GM19395 (cell line): ENCODE measurements at regions not wholly inside any gene's neighbourhood (a gene's known extent, or its start where the extent isn't known, plus 50 kb on each side); places are given as distances from the start of the nearest gene placed in this dataset.

Experiments used
- ATAC-seq: cut with Tn5 transposase; IDR thresholded peaks from one replicate; pipeline ENCODE4 v1.9.1; 2021; ENCODE audit warnings: mild to moderate bottlenecking, moderate library complexity; ENCODE audit not compliant: unreplicated experiment

GRCh38 chr14:54301359-54301758 lies 95.4 kb upstream of the CDKN3 start:
- no peak for ATAC-seq

- no peak for ATAC-seq
These were observed 90.0 kb upstream of the CDKN3 start for GRCh38 chr14:54306806-54307205.

- ATAC-seq, result no peak
These were observed 87.2 kb upstream of the CDKN3 start for GRCh38 chr14:54309615-54310014.

DNA sequence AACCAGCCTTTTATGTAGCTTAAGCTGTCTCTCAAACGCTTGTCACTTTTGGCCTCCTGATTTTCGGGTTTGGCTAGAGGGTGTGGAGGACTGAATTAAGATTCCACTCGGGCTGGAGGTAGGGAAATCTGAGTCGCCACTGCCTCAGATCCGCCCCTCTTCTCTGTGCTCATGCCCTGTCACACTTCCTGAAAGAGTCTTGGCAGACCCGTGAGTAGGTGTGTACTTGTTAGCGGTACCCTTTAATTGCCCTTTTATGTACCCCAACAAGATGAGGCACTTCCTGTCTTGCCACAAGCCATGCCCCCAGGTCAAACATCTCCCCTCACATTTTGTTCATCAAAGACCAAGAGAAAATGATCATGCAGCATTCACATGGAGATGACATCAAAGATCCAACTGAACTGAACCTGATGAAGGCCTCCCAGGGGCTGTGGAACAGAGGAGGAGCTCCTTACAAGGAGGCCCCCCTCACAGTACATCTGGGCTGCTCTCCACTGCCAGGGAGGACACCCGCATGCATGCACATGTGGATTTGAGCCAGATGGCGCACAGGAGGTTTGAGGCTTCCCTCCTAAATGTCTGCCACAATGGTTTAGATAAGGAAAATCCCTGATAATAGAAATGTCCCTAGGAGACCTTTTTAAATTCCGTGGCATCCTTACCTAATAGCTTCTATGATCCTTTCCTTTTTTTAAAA lies 86.5 kb upstream of the CDKN3 start:
- ATAC-seq, result no peak

DNA sequence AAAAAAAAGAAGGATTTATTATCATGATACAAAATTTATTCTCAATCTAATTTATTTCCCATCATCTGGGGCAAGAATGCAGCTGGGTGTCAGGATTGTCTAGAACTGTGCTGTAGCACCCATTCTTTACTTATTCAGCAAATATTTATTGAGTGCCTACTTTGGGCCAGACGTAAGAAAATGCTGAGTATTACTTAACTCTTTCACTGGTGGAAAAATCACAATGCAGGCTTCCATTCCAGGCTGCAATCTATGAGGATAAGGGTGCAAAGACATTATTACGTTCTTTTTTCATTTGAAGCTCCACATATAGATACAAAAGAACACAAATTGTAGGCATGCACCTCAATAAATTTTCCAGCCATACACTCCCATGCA lies 86.0 kb upstream of the CDKN3 start:
- no peak for ATAC-seq

DNA sequence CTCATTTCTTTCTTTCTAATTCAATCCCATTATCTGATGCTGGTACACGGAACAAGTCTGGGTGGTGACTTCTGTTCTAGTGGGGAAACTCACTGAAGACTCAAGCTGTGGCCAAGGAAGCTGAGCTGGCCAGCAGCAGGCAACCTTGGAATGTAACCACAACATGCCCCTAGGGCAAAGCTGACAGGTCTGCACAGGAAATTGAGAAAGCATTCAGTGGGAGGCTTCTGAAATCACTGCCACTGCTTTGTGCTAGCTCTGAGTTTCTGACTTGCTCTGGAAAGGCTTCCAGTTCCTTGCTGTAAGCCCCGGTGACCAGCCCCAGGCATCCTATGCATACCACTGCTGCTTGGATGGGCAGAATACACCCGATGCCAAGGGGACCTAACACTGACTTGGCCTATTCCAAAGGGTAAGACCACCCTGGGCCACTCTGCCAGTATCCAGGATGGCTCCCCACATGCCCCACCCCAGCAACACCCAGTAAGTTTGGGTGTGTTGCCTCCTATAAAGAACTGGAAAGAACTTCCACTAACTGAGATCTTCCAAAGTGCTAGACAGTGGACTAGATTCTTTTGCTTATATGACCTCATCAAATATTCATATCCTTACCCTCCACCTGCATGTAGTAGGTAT lies 84.5 kb upstream of the CDKN3 start:
- no peak for ATAC-seq

DNA sequence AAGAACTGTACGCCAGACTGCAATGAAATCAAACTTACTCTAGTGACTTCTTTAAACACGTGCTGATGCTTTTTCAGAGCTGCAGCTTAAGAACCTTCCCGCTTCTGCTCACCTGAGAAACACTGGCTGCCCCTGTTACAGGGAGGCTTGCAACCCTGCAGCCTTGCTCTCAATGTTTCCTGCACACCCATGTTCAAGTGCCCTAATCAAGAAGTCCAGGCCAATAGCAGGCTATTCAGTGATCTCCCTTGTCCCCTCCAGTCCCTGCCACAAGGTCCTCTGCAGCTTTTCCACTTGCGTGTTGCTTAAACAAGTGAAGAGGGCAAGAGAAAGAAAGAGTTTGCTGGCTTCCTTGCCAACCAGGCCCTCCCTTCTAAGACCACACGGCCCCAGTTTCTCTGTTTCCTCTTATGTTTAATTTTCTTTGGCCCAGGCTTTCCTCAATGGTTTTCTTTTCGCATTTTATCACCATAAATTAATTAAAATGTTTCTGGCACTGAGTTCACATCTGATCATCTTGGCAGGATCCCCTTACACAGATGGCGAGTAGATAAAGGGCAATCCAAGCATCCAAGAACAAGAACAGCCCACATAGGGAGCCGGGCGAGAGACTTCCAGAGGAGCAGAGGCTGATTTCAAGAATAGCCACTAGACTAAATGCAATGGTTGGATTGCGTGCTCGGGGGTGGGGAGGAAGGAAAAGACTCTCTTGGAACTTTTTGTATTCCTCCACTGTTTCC lies 82.3 kb upstream of the CDKN3 start:
- no peak for ATAC-seq

DNA sequence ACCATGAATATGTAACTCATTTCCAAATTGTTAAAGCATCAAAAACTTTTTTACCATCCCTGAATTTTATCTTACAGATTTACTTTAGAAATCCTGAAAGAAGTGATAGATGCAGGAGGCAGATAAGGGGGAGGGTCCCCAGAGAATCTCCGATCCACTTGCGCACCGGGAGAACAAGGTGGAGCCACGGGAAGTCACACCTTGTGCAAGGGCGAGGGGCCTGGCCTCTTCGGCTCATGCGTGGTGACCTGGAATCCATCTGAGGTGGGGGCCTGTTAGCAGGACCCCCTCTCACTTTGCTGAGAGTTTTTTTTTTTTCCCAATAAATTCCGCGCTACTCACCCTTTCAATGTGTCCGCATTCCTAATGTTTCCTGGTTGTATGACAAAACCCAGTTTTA lies 80.2 kb upstream of the CDKN3 start:
- ATAC-seq, result no peak

DNA sequence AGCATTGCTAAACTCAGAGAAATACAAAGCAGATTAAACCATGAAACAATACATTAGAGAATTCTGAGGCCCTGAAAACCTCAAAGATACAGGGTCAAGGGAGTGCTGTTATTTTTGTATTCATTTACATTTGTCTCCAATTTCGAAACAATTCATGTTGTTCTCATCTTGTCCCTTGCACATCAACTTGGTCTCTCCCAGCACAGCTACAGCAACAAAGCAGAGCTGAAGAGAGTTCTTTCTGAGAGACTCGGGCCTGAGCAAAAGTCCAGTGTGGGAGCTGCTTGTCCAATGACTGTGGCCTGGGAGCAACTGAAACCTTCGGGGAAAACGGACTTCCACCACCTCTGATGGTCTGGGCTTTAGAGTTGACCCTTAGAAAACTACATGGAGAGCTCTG lies 79.4 kb upstream of the CDKN3 start:
- ATAC-seq, result no peak

DNA sequence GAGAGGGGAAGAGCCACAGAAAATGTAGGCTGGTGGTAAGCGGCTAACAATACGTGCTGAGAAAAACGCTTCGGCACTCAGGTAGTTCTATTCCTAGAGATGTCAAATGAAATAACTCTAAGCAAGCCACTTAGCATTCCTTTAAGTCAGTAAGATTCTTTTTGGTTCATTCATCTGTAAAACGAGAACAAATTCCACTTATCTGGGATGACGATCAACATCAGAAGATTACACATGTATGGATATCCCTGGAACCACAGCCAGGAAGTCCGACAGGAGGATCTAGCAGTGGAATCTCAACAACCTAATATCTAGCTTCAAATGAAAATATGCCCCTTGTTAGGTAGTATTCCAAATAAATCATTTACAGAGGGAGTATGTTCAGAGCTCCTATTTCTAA lies 74.6 kb upstream of the CDKN3 start:
- ATAC-seq, result no peak

DNA sequence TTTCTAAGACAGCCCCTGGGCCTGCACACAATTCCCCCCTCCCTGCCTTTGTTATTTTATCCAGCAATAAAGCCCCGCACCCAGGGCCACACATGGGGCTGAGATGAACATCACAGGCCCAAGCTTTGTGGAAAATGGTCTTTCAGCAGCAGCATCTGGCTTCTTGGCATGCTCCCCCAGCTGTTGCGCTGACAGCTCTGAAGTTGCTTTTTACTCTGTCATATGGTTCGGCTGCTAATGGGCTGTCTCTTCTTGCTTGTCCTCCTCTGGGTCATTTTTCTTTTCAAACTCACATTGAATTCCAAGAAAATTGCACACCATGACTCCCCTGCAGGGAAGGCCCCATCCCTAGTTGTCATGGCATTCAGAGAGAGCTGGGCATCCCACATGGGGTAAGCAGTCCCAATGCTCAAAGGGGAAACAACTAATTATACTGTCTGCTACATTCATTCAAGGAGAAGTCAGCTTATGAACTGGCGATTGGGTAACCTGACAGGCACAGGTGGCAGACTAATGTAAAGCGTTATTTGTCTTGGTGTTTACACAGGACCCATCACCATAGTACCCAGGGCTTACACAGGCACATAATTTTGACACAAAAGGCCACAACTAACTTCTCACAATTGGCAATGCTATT lies 74.0 kb upstream of the CDKN3 start:
- no peak for ATAC-seq

- ATAC-seq, result no peak
These were observed 71.0 kb upstream of the CDKN3 start for GRCh38 chr14:54325766-54326165.

DNA sequence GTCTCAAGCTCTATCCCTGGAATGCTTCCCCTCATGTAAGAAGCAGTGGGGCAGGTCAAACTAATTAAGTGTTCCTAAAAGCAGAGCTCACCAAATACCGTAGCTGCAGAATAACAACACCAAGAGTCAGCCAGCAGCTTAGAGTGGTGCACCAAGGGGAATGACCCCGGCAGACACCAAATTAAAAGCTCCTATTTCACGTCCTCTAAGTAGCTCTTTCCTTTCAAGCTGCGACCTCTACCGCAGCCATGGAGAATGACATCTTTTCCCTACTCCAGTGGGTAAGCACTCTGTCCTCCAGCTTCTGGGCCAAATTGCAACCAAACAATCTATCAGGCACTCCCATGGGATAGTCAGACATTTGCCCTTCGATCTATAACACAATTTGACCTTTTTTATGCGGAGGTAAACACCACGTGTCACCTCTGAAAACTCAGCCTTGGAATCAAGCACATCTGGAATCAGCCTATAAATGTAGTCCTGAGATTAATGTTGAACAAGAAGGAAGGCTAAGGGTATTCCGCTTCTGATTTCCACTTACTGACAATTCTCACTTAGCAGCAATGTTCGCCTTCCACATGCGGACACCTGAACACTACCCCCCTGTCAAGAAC lies 67.6 kb upstream of the CDKN3 start:
- ATAC-seq, result no peak

DNA sequence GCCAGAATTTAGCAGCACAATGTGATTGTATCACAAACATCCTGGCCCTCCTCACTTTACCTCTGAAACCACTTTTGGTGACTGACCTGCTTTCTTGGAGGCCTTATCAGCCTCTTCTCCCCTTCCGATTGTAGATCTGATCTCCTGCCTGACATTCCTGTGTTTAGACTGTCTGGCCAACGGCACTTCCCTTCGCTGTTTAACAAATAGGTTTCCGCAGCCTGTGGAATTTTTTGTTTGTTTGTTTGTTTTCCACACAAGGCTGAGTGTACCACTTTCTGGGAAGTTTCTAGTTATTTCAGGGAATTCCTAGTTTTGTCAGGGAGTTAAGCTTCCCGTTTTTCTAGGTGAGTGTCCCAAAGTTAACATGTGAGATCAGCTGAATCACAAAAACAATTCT lies 65.9 kb upstream of the CDKN3 start:
- ATAC-seq, result no peak

GRCh38 chr14:54331516-54331915 lies 65.3 kb upstream of the CDKN3 start:
- ATAC-seq, result no peak

GRCh38 chr14:54332490-54332889 lies 64.3 kb upstream of the CDKN3 start:
- ATAC-seq, result no peak

DNA sequence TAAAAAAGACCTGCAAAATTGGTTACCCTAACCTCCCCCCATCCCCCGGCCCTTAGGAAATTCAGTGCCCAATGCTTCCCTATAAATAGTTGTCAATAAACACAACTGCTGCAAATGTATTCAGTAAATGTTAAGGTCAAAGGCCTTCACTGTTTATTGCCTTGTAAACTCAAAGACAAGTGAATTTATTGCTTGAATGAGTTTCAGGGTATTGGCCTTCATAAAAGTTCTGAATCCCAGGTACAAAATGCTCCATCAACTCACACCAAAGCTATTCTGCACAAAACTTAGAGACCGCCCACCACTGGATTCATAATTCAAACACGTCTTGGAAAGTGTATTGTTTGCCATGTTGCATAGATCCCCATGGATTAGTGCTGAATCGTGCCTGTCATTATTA lies 63.3 kb upstream of the CDKN3 start:
- no peak for ATAC-seq

- no peak for ATAC-seq
These were observed 61.1 kb upstream of the CDKN3 start for GRCh38 chr14:54335569-54336155.

GRCh38 chr14:54337314-54337713 lies 59.5 kb upstream of the CDKN3 start:
- ATAC-seq, result no peak

GRCh38 chr14:54338696-54339317 lies 58.0 kb upstream of the CDKN3 start:
- ATAC-seq, result no peak

GRCh38 chr14:54339771-54340170 lies 57.0 kb upstream of the CDKN3 start:
- no peak for ATAC-seq
